DOHH2 (cell line): ENCODE measurements at regions not wholly inside any gene's neighbourhood (a gene's known extent, or its start where the extent isn't known, plus 50 kb on each side); places are given as distances from the start of the nearest gene placed in this dataset.

Source experiments
- EZH2phosphoT487 ChIP-seq: fragments of 200-600 bp; sonication (generic); IDR thresholded peaks from 2 replicates; pipeline ENCODE4 v1.6.1; 2017; ENCODE audit warnings: borderline replicate concordance, mild to moderate bottlenecking, antibody characterized with exemption, low read length, moderate library complexity, mixed read lengths
- TF ChIP-seq, protein P1 (sequence below): fragments of 200-600 bp; sonication (generic); IDR thresholded peaks from one replicate; pipeline ENCODE4 v1.5.1; 2014; ENCODE audit warnings: antibody characterized with exemption, mild to moderate bottlenecking, low read depth, low read length; ENCODE audit not compliant: poor library complexity, severe bottlenecking

DNA sequence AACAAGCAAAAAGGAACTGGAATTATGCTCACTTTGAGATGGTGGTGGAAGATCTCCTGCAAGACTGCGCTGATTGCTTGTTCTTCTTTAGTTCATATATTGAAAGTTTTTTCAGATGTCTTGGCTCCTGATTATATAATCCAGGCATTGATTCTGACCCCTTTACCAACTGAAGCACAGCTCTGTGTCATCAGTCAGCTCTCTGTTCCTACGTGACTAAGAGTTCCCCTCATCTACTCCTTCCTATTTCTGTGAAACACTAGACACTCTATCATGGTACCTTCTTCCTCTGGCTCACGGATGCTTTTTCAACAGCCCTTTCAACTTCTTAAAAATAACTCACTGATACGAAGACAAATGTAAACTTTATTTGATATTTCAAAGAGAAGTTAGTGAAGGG is 788.6 kb downstream of the SOCS6 start:
- TF ChIP-seq, protein P1, sequence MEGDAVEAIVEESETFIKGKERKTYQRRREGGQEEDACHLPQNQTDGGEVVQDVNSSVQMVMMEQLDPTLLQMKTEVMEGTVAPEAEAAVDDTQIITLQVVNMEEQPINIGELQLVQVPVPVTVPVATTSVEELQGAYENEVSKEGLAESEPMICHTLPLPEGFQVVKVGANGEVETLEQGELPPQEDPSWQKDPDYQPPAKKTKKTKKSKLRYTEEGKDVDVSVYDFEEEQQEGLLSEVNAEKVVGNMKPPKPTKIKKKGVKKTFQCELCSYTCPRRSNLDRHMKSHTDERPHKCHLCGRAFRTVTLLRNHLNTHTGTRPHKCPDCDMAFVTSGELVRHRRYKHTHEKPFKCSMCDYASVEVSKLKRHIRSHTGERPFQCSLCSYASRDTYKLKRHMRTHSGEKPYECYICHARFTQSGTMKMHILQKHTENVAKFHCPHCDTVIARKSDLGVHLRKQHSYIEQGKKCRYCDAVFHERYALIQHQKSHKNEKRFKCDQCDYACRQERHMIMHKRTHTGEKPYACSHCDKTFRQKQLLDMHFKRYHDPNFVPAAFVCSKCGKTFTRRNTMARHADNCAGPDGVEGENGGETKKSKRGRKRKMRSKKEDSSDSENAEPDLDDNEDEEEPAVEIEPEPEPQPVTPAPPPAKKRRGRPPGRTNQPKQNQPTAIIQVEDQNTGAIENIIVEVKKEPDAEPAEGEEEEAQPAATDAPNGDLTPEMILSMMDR = no peak
- TF ChIP-seq EZH2phosphoT487 = no peak
